WTC11 (cell line): ENCODE measurements at regions not wholly inside any gene's neighbourhood (a gene's known extent, or its start where the extent isn't known, plus 50 kb on each side); places are given as distances from the start of the nearest gene placed in this dataset.

Experiments used
- ATAC-seq: fragments of 200-7000 bp; cut with Tn5 transposase; 2 replicates; pipeline ENCODE4 v1.10.0; 2021; ENCODE audit warnings: mild to moderate bottlenecking, moderate library complexity
- CTCF ChIA-PET: fragments of 300-600 bp; sonication (Branson Sonifier 250); formaldehyde crosslinking; loops from one replicate; lab custom pipeline; 2021; ENCODE audit warnings: antibody characterized with exemption; lab: Charles Lee
- POLR2A ChIA-PET: fragments of 350-600 bp; sonication (Branson Sonifier 250); formaldehyde crosslinking; loops from one replicate; lab custom pipeline; 2021; ENCODE audit warnings: antibody characterized with exemption; lab: Charles Lee
- DNase-seq: peaks from one replicate; pipeline ENCODE4 v3.0.0; 2021; ENCODE audit warnings: low spot score
- H3K27ac Mint-ChIP-seq: 2 replicates; pipeline ENCODE4 v1.8.0; 2021; ENCODE audit warnings: mixed read lengths
- H3K27me3 Mint-ChIP-seq: 2 replicates; pipeline ENCODE4 v1.8.0; 2021; ENCODE audit warnings: low read depth, mild to moderate bottlenecking, moderate library complexity, mixed read lengths
- H3K36me3 Mint-ChIP-seq: 2 replicates; pipeline ENCODE4 v1.8.0; 2021; ENCODE audit warnings: mixed read lengths
- H3K4me1 Mint-ChIP-seq: 2 replicates; pipeline ENCODE4 v1.8.0; 2022; ENCODE audit warnings: mixed read lengths
- H3K4me3 Mint-ChIP-seq: 2 replicates; pipeline ENCODE4 v1.8.0; 2021; ENCODE audit warnings: mild to moderate bottlenecking, moderate library complexity, mixed read lengths
- H3K9me3 Mint-ChIP-seq: 2 replicates; pipeline ENCODE4 v1.8.0; 2021; ENCODE audit warnings: mixed read lengths
- E2F1 ChIP-seq: sonication (generic); formaldehyde crosslinking; IDR thresholded peaks from 2 replicates; pipeline ENCODE4 v1.8.0; 2022; ENCODE audit warnings: mild to moderate bottlenecking, missing genetic modification reagents
- FOXJ3 ChIP-seq: sonication (generic); formaldehyde crosslinking; IDR thresholded peaks from 2 replicates; pipeline ENCODE4 v1.9.0; 2021; ENCODE audit warnings: missing genetic modification reagents, mild to moderate bottlenecking, borderline replicate concordance
- FOXP4 ChIP-seq: sonication (generic); formaldehyde crosslinking; IDR thresholded peaks from 2 replicates; pipeline ENCODE4 v1.8.0; 2022; ENCODE audit warnings: mild to moderate bottlenecking, missing genetic modification reagents
- GRHL2 ChIP-seq: fragments of 250-450 bp; sonication (Bioruptor Pico); IDR thresholded peaks from 2 replicates; pipeline ENCODE4 v1.8.0; 2022; ENCODE audit warnings: mild to moderate bottlenecking, moderate library complexity; ENCODE audit not compliant: insufficient replicate concordance, severe bottlenecking
- GTF2I ChIP-seq: fragments of 250-450 bp; sonication (Bioruptor Pico); conservative IDR thresholded peaks from 2 replicates; pipeline ENCODE4 v1.4.0; 2021; ENCODE audit warnings: mild to moderate bottlenecking
- IRF1 ChIP-seq: sonication (generic); formaldehyde crosslinking; IDR thresholded peaks from 2 replicates; pipeline ENCODE4 v1.8.0; 2023; ENCODE audit warnings: missing genetic modification reagents
- IRF2 ChIP-seq: sonication (generic); formaldehyde crosslinking; IDR thresholded peaks from 2 replicates; pipeline ENCODE4 v1.8.0; 2022; ENCODE audit warnings: low read depth, missing genetic modification reagents, borderline replicate concordance
- MLX ChIP-seq: sonication (generic); formaldehyde crosslinking; IDR thresholded peaks from 2 replicates; pipeline ENCODE4 v1.8.1; 2023; ENCODE audit warnings: mild to moderate bottlenecking, missing genetic modification reagents, moderate library complexity
- NFATC4 ChIP-seq: fragments of 250-450 bp; sonication (Bioruptor Pico); IDR thresholded peaks from 2 replicates; pipeline ENCODE4 v1.9.0; 2021; ENCODE audit warnings: mild to moderate bottlenecking
- NR3C1 ChIP-seq: sonication (generic); formaldehyde crosslinking; conservative IDR thresholded peaks from 2 replicates; pipeline ENCODE4 v1.8.1; 2023; ENCODE audit warnings: low read depth, mild to moderate bottlenecking, missing genetic modification reagents
- PREB ChIP-seq: sonication (generic); formaldehyde crosslinking; IDR thresholded peaks from 2 replicates; pipeline ENCODE4 v1.8.1; 2022; ENCODE audit warnings: mild to moderate bottlenecking, missing genetic modification reagents, moderate library complexity, borderline replicate concordance
- PRRX2 ChIP-seq: fragments of 250-450 bp; sonication (Bioruptor Pico); IDR thresholded peaks from 2 replicates; pipeline ENCODE4 v1.8.0; 2021; ENCODE audit warnings: mild to moderate bottlenecking
- RORB ChIP-seq: fragments of 250-450 bp; sonication (Bioruptor Pico); IDR thresholded peaks from 2 replicates; pipeline ENCODE4 v1.9.0; 2021; ENCODE audit warnings: mild to moderate bottlenecking
- ZBTB21 ChIP-seq: sonication (generic); formaldehyde crosslinking; IDR thresholded peaks from 2 replicates; pipeline ENCODE4 v1.8.1; 2023; ENCODE audit warnings: mild to moderate bottlenecking, missing genetic modification reagents, borderline replicate concordance
- ZNF425 ChIP-seq: fragments of 250-450 bp; sonication (Bioruptor Pico); conservative IDR thresholded peaks from 2 replicates; pipeline ENCODE4 v1.9.0; 2021; ENCODE audit warnings: mild to moderate bottlenecking
- ZNF532 ChIP-seq: fragments of 250-450 bp; sonication (Bioruptor Pico); IDR thresholded peaks from 2 replicates; pipeline ENCODE4 v1.9.0; 2021; ENCODE audit warnings: mild to moderate bottlenecking, borderline replicate concordance

- ChIA-PET POLR2A (no interaction called here), CTCF (interaction anchor here (0.8 kb wide), 1 partner anchor 151 kb away, joined by 3 read pairs; no protein-coding TSS in a partner anchor)
- Mint-ChIP-seq H3K27me3 (no peaks in the 10 kb centered on the region), H3K4me1 (peaks cover 3% of the 10 kb centered on the region), H3K9me3 (peaks cover 5% of the 10 kb centered on the region; the same call in 1 of the 2 replicates), H3K27ac (no peak overlapping the region), H3K4me3 (no peak overlapping the region), H3K36me3 (peaks cover 7% of the 10 kb centered on the region)
- TF ChIP-seq ZBTB21 (CRISPR knock-in tag) (no peak), E2F1 (CRISPR knock-in tag) (no peak), MLX (CRISPR knock-in tag) (no peak), GTF2I (CRISPR knock-in tag) (no peak), ZNF425 (no peak), NFATC4 (no peak)
- ATAC-seq = no peak
- DNase-seq = no peak
These were observed 1272.9 kb downstream of the ROBO1 start for GRCh38 chr3:78494851-78495250.

- CTCF ChIA-PET = interaction anchor here (0.8 kb wide), 1 partner anchor 151 kb away, joined by 3 read pairs; no protein-coding TSS in a partner anchor
- H3K36me3 Mint-ChIP-seq = peaks cover 7% of the 10 kb centered on the region
- POLR2A ChIA-PET = no interaction called here
- TF ChIP-seq RORB (CRISPR knock-in tag) (no peak), ZNF425 (no peak), ZBTB21 (CRISPR knock-in tag) (no peak)
- TF ChIP-seq, all 79 proteins: peak for 0
- peaks cover 5% of the 10 kb centered on the region; the same call in 1 of the 2 replicates for H3K9me3 Mint-ChIP-seq
- no peaks in the 10 kb centered on the region for H3K27me3 Mint-ChIP-seq
- DNase-seq (no peak), ATAC-seq (no peak)
- H3K4me3 Mint-ChIP-seq = no peak overlapping the region
- H3K27ac Mint-ChIP-seq = no peak overlapping the region; the same call in 1 of the 2 replicates
- H3K4me1 Mint-ChIP-seq = peaks cover 3% of the 10 kb centered on the region
These were observed 1272.5 kb downstream of the ROBO1 start for GRCh38 chr3:78495301-78495700.

- CTCF ChIA-PET = no interaction called here
- Mint-ChIP-seq H3K4me1 (peaks cover 3% of the 10 kb centered on the region), H3K4me3 (no peak overlapping the region), H3K9me3 (peaks cover 5% of the 10 kb centered on the region), H3K36me3 (peaks cover 3% of the 10 kb centered on the region; the same call in 1 of the 2 replicates), H3K27ac (no peak overlapping the region), H3K27me3 (no peaks in the 10 kb centered on the region)
- POLR2A ChIA-PET = no interaction called here
- no peak for DNase-seq
- ATAC-seq = no peak
- TF ChIP-seq FOXP4 (CRISPR knock-in tag) = no peak
- no peak for TF ChIP-seq NR3C1
- no peak for TF ChIP-seq FOXJ3 (CRISPR knock-in tag)
- no peak for TF ChIP-seq IRF1
- no peak for TF ChIP-seq ZNF532 (CRISPR knock-in tag)
- TF ChIP-seq GTF2I (CRISPR knock-in tag) = no peak
- no peak for TF ChIP-seq PREB (CRISPR knock-in tag)
- TF ChIP-seq IRF2 = no peak
- TF ChIP-seq GRHL2 = no peak
- no peak for TF ChIP-seq PRRX2 (CRISPR knock-in tag)
These were observed 1271.3 kb downstream of the ROBO1 start for GRCh38 chr3:78496501-78496900.
